ENCODE measurements at regions not wholly inside any gene's neighbourhood (a gene's known extent, or its start where the extent isn't known, plus 50 kb on each side); places are given as distances from the start of the nearest gene placed in this dataset.

- Histone ChIP-seq H3K4me1 (ENCODE audit: insufficient read depth, insufficient read length) (no peaks in the 10 kb centered on the region), H3K9ac (ENCODE audit: insufficient read length, low read depth) (no peak overlapping the region), H3K36me3 (ENCODE audit: insufficient read depth, insufficient read length, low read length) (no peaks in the 10 kb centered on the region), H3K9me3 (ENCODE audit: insufficient read depth, low read length) (no peaks in the 10 kb centered on the region), H3K27me3 (ENCODE audit: insufficient read depth, insufficient read length) (no peaks in the 10 kb centered on the region), H3K4me3 (ENCODE audit: insufficient read length, low read depth) (no peak overlapping the region)
- TF ChIP-seq SUZ12 (IDR thresholded peaks at IDR 0.05; ENCODE audit: extremely low read depth, insufficient read depth, insufficient read length): no peak
- TF ChIP-seq ZNF274 (IDR thresholded peaks at IDR 0.05; ENCODE audit: low read depth, low read length): no peak
- TF ChIP-seq YY1 (IDR thresholded peaks at IDR 0.05; ENCODE audit: insufficient read depth, insufficient read length): no peak
- no peak for DNase-seq (ENCODE audit: low read depth, low spot score)
Measured at GRCh38 chr3:105042586-105042985, 324.1 kb upstream of the ALCAM start.

- no peaks in the 10 kb centered on the region for H3K4me1 ChIP-seq (ENCODE audit: insufficient read depth, insufficient read length)
- H3K36me3 ChIP-seq (ENCODE audit: insufficient read depth, insufficient read length, low read length): no peaks in the 10 kb centered on the region
- TF ChIP-seq ZNF274 (IDR thresholded peaks at IDR 0.05; ENCODE audit: low read depth, low read length) (no peak), SUZ12 (IDR thresholded peaks at IDR 0.05; ENCODE audit: extremely low read depth, insufficient read depth, insufficient read length) (no peak), YY1 (IDR thresholded peaks at IDR 0.05; ENCODE audit: insufficient read depth, insufficient read length) (no peak)
Measured at GRCh38 chr3:105051111-105051510, 315.6 kb upstream of the ALCAM start.

GRCh38 chr3:105051972-105052371 lies 314.7 kb upstream of the ALCAM start:
- no peaks in the 10 kb centered on the region for H3K4me1 ChIP-seq (ENCODE audit: insufficient read depth, insufficient read length)
- no peak overlapping the region for H3K4me3 ChIP-seq (ENCODE audit: insufficient read length, low read depth)
- H3K9ac ChIP-seq (ENCODE audit: insufficient read length, low read depth): no peak overlapping the region
- H3K27me3 ChIP-seq (ENCODE audit: insufficient read depth, insufficient read length): no peaks in the 10 kb centered on the region
- no peaks in the 10 kb centered on the region for H3K36me3 ChIP-seq (ENCODE audit: insufficient read depth, insufficient read length, low read length)
- TF ChIP-seq SUZ12 (IDR thresholded peaks at IDR 0.05; ENCODE audit: extremely low read depth, insufficient read depth, insufficient read length): no peak
- TF ChIP-seq ZNF274 (IDR thresholded peaks at IDR 0.05; ENCODE audit: low read depth, low read length): no peak
- DNase-seq (ENCODE audit: low read depth, low spot score): no peak
- H3K9me3 ChIP-seq (ENCODE audit: insufficient read depth, low read length): no peaks in the 10 kb centered on the region

More at GRCh38 chr3:105051111-105051510, 315.6 kb upstream of the ALCAM start:
- no peak overlapping the region for H3K4me3 ChIP-seq (ENCODE audit: insufficient read length, low read depth)
- H3K9me3 ChIP-seq (ENCODE audit: insufficient read depth, low read length): no peaks in the 10 kb centered on the region
- H3K9ac ChIP-seq (ENCODE audit: insufficient read length, low read depth): no peak overlapping the region
- H3K27me3 ChIP-seq (ENCODE audit: insufficient read depth, insufficient read length): no peaks in the 10 kb centered on the region
- no peak for DNase-seq (ENCODE audit: low read depth, low spot score)

- Histone ChIP-seq H3K4me1 (ENCODE audit: insufficient read depth, insufficient read length) (no peaks in the 10 kb centered on the region), H3K9ac (ENCODE audit: insufficient read length, low read depth) (no peak overlapping the region), H3K27me3 (ENCODE audit: insufficient read depth, insufficient read length) (no peaks in the 10 kb centered on the region), H3K4me3 (ENCODE audit: insufficient read length, low read depth) (no peak overlapping the region), H3K36me3 (ENCODE audit: insufficient read depth, insufficient read length, low read length) (no peaks in the 10 kb centered on the region), H3K9me3 (ENCODE audit: insufficient read depth, low read length) (no peaks in the 10 kb centered on the region)
- no peak for TF ChIP-seq YY1 (IDR thresholded peaks at IDR 0.05; ENCODE audit: insufficient read depth, insufficient read length)
- no peak for DNase-seq (ENCODE audit: low read depth, low spot score)
Measured at GRCh38 chr3:105062853-105063252, 303.9 kb upstream of the ALCAM start.

- DNase-seq (ENCODE audit: low read depth, low spot score): no peak
- H3K36me3 ChIP-seq (ENCODE audit: insufficient read depth, insufficient read length, low read length): no peaks in the 10 kb centered on the region
- no peaks in the 10 kb centered on the region for H3K27me3 ChIP-seq (ENCODE audit: insufficient read depth, insufficient read length)
- no peak overlapping the region for H3K9ac ChIP-seq (ENCODE audit: insufficient read length, low read depth)
- H3K9me3 ChIP-seq (ENCODE audit: insufficient read depth, low read length): no peaks in the 10 kb centered on the region
- no peak for TF ChIP-seq YY1 (IDR thresholded peaks at IDR 0.05; ENCODE audit: insufficient read depth, insufficient read length)
- TF ChIP-seq SUZ12 (IDR thresholded peaks at IDR 0.05; ENCODE audit: extremely low read depth, insufficient read depth, insufficient read length): no peak
- TF ChIP-seq ZNF274 (IDR thresholded peaks at IDR 0.05; ENCODE audit: low read depth, low read length): no peak
- H3K4me1 ChIP-seq (ENCODE audit: insufficient read depth, insufficient read length): no peaks in the 10 kb centered on the region
- no peak overlapping the region for H3K4me3 ChIP-seq (ENCODE audit: insufficient read length, low read depth)
Measured at GRCh38 chr3:105065895-105066839, 300.5 kb upstream of the ALCAM start.

- Histone ChIP-seq H3K36me3 (ENCODE audit: insufficient read depth, insufficient read length, low read length) (no peaks in the 10 kb centered on the region), H3K4me3 (ENCODE audit: insufficient read length, low read depth) (no peak overlapping the region), H3K4me1 (ENCODE audit: insufficient read depth, insufficient read length) (no peaks in the 10 kb centered on the region), H3K9ac (ENCODE audit: insufficient read length, low read depth) (no peak overlapping the region), H3K9me3 (ENCODE audit: insufficient read depth, low read length) (no peaks in the 10 kb centered on the region), H3K27me3 (ENCODE audit: insufficient read depth, insufficient read length) (no peaks in the 10 kb centered on the region)
- DNase-seq (ENCODE audit: low read depth, low spot score): no peak
- TF ChIP-seq SUZ12 (IDR thresholded peaks at IDR 0.05; ENCODE audit: extremely low read depth, insufficient read depth, insufficient read length): no peak
- TF ChIP-seq ZNF274 (IDR thresholded peaks at IDR 0.05; ENCODE audit: low read depth, low read length): no peak
- no peak for TF ChIP-seq YY1 (IDR thresholded peaks at IDR 0.05; ENCODE audit: insufficient read depth, insufficient read length)
Measured at GRCh38 chr3:105067361-105067760, 299.3 kb upstream of the ALCAM start.

- no peak for TF ChIP-seq SUZ12 (IDR thresholded peaks at IDR 0.05; ENCODE audit: extremely low read depth, insufficient read depth, insufficient read length)
- TF ChIP-seq ZNF274 (IDR thresholded peaks at IDR 0.05; ENCODE audit: low read depth, low read length): no peak
- no peak for TF ChIP-seq YY1 (IDR thresholded peaks at IDR 0.05; ENCODE audit: insufficient read depth, insufficient read length)
- Histone ChIP-seq H3K27me3 (ENCODE audit: insufficient read depth, insufficient read length) (no peaks in the 10 kb centered on the region), H3K4me1 (ENCODE audit: insufficient read depth, insufficient read length) (no peaks in the 10 kb centered on the region), H3K4me3 (ENCODE audit: insufficient read length, low read depth) (no peak overlapping the region), H3K36me3 (ENCODE audit: insufficient read depth, insufficient read length, low read length) (no peaks in the 10 kb centered on the region), H3K9me3 (ENCODE audit: insufficient read depth, low read length) (peaks cover 11% of the 10 kb centered on the region; the same call in 1 of the 2 replicates), H3K9ac (ENCODE audit: insufficient read length, low read depth) (no peak overlapping the region)
- DNase-seq (ENCODE audit: low read depth, low spot score): no peak
Measured at GRCh38 chr3:105077060-105077822, 289.5 kb upstream of the ALCAM start.
